Femur (tissue), 1 donor: ENCODE measurements at regions not wholly inside any gene's neighbourhood (a gene's known extent, or its start where the extent isn't known, plus 50 kb on each side); places are given as distances from the start of the nearest gene placed in this dataset.

Source experiments
- DNase-seq: peaks from one replicate; pipeline ENCODE4 v3.0.0-alpha.2; 2017

GRCh38 chr4:54152846-54153600 is 53.1 kb downstream of the GSX2 start:
- no peak for DNase-seq

GRCh38 chr4:54155936-54156335 is 56.0 kb downstream of the GSX2 start:
- no peak for DNase-seq

GRCh38 chr4:54157606-54158005 is 57.6 kb downstream of the GSX2 start:
- no peak for DNase-seq

GRCh38 chr4:54159543-54159942 is 59.6 kb downstream of the GSX2 start:
- no peak for DNase-seq

- no peak for DNase-seq
Observed at GRCh38 chr4:54165011-54165410, 64.1 kb upstream of the PDGFRA start.

GRCh38 chr4:54165438-54165837 is 63.7 kb upstream of the PDGFRA start:
- DNase-seq: peak; percentile 57

- DNase-seq: no peak
Observed at GRCh38 chr4:54167508-54167907, 61.6 kb upstream of the PDGFRA start.

- DNase-seq: no peak
Observed at GRCh38 chr4:54169176-54169575, 59.9 kb upstream of the PDGFRA start.

GRCh38 chr4:54172156-54172555 is 56.9 kb upstream of the PDGFRA start:
- no peak for DNase-seq

- DNase-seq: no peak
Observed at GRCh38 chr4:54173281-54173912, 55.7 kb upstream of the PDGFRA start.

GRCh38 chr4:54176202-54176601 is 52.9 kb upstream of the PDGFRA start:
- no peak for DNase-seq
